ENCODE measurements at regions not wholly inside any gene's neighbourhood (a gene's known extent, or its start where the extent isn't known, plus 50 kb on each side); places are given as distances from the start of the nearest gene placed in this dataset.

DNA sequence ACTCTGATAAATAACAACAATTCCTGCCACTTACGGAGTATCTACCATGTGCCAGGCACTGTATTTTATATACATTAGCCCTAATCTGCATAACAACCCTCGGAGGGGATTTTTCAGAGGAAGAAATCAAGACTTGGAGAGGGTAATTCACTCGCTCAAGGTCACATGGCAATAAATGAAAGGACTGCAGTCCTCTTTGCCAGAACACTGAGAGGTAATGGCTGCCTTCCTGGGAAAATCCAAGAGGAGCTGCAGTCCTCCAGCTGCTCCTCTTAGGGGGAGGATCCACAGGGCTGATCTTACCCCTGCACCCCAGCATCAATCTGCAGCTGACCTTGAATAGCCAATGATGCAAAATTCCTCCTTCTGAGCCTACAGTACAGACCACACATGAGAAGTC lies 114.1 kb upstream of the RPL38 start:
- in situ Hi-C loops (cut with HindIII; ENCODE audit: extremely low pct_ligation_motif_present, low pct_unique_long_range_greater_than_20kb): no loop called here
- no peak for TF ChIP-seq ZFP1 (CRISPR knock-in tag; IDR thresholded peaks at IDR 0.05)
- TF ChIP-seq MIXL1 (CRISPR knock-in tag; IDR thresholded peaks at IDR 0.05): no peak
- no peak for TF ChIP-seq ZNF3 (CRISPR knock-in tag; IDR thresholded peaks at IDR 0.05)
- TF ChIP-seq, protein P1, sequence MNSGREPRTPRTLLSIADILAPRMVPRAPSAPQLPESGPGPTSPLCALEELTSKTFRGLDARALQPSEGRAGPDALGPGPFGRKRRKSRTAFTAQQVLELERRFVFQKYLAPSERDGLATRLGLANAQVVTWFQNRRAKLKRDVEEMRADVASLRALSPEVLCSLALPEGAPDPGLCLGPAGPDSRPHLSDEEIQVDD (CRISPR knock-in tag; IDR thresholded peaks at IDR 0.05; ENCODE audit: borderline replicate concordance): no peak
- TF ChIP-seq GLI4 (CRISPR knock-in tag; IDR thresholded peaks at IDR 0.05; ENCODE audit: borderline replicate concordance): no peak
- TF ChIP-seq ATRX (CRISPR knock-in tag; IDR thresholded peaks at IDR 0.05; ENCODE audit: borderline replicate concordance): no peak
- no peak for TF ChIP-seq MAFF (IDR thresholded peaks at IDR 0.05; ENCODE audit: low read depth, low read length)
- TF ChIP-seq BORCS8-MEF2B (CRISPR knock-in tag; IDR thresholded peaks at IDR 0.05): no peak
- no peak for TF ChIP-seq ZBTB3 (CRISPR knock-in tag; IDR thresholded peaks at IDR 0.05; ENCODE audit: borderline replicate concordance, low read depth)
- no TSS peak for BruUV-seq (replicated peaks)

More for the DNA sequence above, 114.1 kb upstream of the RPL38 start:
- no peak overlapping the region for H3K27ac ChIP-seq (ENCODE audit: extremely low read length, insufficient read depth, low read length)
- FAIRE-seq (no peak), DNase-seq (ENCODE audit: low spot score) (no peak), ATAC-seq (no peak)
- no peaks in the 10 kb centered on the region for H3K4me1 ChIP-seq (ENCODE audit: insufficient read depth, low read length)
- no peak overlapping the region for H3K4me2 ChIP-seq (ENCODE audit: low read depth, low read length)
- H3K27me3 ChIP-seq (ENCODE audit: control insufficient read depth in 1 of 2, insufficient read depth in 2 of 2, low read length in 2 of 2): peaks cover 3 to 5% of the 10 kb centered on the region in 2 experiments; a peak in 2 of 5 replicates
- ChIA-PET CTCF (ENCODE audit: low intra/inter-chr PET ratio, low total read pairs) (interaction anchor here (1.1 to 2.0 kb wide), 2 partner anchors 87 to 110 kb away, joined by 7 to 16 read pairs; no protein-coding TSS in a partner anchor), POLR2A (interaction anchor here (0.7 to 1.0 kb wide), 2 partner anchors 110 to 114 kb away, joined by 3 to 4 read pairs; partner anchors contain the start of gene RPL38)
- no peaks in the 10 kb centered on the region for H3K36me3 ChIP-seq (replicated peaks in 1 of 2; ENCODE audit: control insufficient read depth in 1 of 2, insufficient read depth in 2 of 2, low read length in 2 of 2)
- no peak overlapping the region for H3K9ac ChIP-seq (ENCODE audit: insufficient read depth, low read depth, low read length)
- intact Hi-C loops (cut with micrococcal nuclease; ENCODE audit: unreplicated experiment): no loop called here
- H3K79me2 ChIP-seq (ENCODE audit: insufficient read depth, low read length): no peaks in the 10 kb centered on the region
- no peak overlapping the region for H2AFZ ChIP-seq (ENCODE audit: low read length)
- H4K20me1 ChIP-seq (ENCODE audit: insufficient read depth, low read length): no peaks in the 10 kb centered on the region
- no peak overlapping the region for H3K4me3 ChIP-seq (replicated peaks in 1 of 3; ENCODE audit: insufficient read depth in 1 of 3, low read depth in 2 of 3, low read length in 3 of 3)
- H3K9me3 ChIP-seq (ENCODE audit: low read length): peaks cover 14% of the 10 kb centered on the region
- 2% methylated on average over 3 of the region's 3 CpGs for WGBS (ENCODE audit: low lambda C conversion rate)

Measured in HepG2 (cell line).